Cardiac fibroblast (primary cell): ENCODE measurements at regions not wholly inside any gene's neighbourhood (a gene's known extent, or its start where the extent isn't known, plus 50 kb on each side); places are given as distances from the start of the nearest gene placed in this dataset.
"Not testable (repeated sequence)": the region's sequence is repeated elsewhere in the genome, so short reads cannot be mapped to it uniquely, and the experiment has no call there.

ENCODE experiments used
- DNase-seq, 2 donors: peaks; one replicate each; pipeline versions ENCODE4 v3.0.0 to v3.0.0-alpha.2; 2010; ENCODE audit warnings: low read depth in 2 of 2
- H3K4me3 ChIP-seq, 2 donors: replicated peaks in 1 of 2; 1 replicate in 1 of 2; 2 replicates in 1 of 2; pipeline ENCODE4 v1.5.1; 2011; ENCODE audit warnings: low read depth in 2 of 2, low read length in 2 of 2, mild to moderate bottlenecking in 2 of 2, moderate library complexity in 1 of 2
- CTCF ChIP-seq: IDR thresholded peaks from one replicate; pipeline ENCODE4 v1.5.1; 2011; ENCODE audit warnings: low read depth, mild to moderate bottlenecking, low read length, inconsistent platforms

DNA sequence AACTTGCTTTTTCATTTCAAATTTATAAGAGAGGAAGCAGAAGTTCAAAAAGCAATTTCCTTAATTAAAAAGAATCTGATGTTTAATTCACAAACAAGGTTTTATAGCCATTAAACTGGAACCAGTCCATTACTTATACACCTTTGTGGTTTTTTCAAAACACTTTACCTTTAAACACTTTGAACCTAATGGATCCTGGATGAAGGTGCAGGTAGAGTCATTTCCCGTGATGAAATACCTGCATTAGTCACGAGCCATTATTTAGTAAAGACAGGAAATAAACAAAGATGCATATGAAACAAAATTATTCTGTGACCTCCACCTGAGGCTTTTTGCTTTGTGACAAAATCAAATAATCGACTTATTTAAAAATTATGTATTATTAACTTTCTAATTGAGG is 341.7 kb upstream of the UBE2E2 start:
- TF ChIP-seq CTCF = no peak
- DNase-seq = no peak
- H3K4me3 ChIP-seq = no peak overlapping the region

DNA sequence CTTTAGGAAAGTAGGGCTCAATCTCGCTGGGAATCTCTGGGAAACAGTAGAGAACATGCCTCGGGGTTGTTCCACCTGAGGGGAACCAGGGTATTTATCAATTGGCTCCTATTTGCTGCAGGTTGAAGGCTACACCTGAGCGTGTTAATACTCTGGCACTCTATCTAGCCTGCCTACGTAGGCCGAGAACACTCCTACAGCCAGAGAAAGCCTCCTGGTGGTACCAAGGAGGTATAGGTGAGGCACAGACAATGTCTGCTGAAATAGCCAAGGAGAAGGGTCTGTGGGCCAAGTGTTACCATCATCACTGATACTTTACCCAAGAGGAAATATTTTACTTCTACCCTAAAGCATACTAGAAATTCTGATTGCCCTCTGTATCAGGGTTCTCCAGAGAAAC is 341.0 kb upstream of the UBE2E2 start:
- DNase-seq = no peak
- no peak for TF ChIP-seq CTCF
- no peak overlapping the region for H3K4me3 ChIP-seq

GRCh38 chr3:22882834-22883233 is 320.3 kb upstream of the UBE2E2 start:
- DNase-seq, H3K4me3 ChIP-seq: not testable (repeated sequence)

- no peak for DNase-seq
- no peak overlapping the region for H3K4me3 ChIP-seq
- TF ChIP-seq CTCF = no peak
These were observed 318.1 kb upstream of the UBE2E2 start for GRCh38 chr3:22885039-22885438.

DNA sequence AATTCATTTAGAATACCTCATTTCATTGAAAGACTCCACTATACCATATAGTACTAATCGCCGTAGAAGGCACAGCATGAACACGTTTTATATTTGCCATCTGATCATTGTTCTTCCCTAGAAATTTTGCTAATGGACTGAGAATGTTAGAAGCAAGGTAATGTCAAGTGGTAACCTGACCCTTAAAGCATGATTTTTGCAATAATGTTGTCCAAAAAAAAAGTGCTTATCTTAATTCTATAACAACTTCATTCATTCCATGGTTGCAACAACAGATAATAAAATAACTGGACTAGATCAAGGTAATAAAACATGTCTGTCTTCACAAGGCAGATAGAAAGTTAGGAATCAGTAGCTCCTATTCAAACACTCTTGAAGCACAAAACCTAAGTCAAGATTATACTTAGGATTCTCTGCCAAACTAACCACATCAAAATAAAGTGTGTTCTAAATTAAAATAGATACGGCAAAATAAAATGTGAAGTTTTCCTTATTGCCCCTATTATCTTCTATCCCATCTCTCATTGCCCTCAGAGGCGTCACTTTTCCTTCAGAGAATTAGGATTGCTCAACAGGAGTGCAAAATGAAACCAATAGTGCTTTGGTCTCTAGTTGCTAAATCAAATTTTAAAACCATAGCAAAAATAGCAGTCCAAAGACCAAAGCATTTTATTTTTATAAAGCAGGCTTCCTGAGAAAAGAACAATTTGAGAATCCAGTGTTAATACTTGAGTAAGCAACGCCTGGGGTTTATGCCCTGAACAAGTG is 317.4 kb upstream of the UBE2E2 start:
- DNase-seq = no peak
- no peak overlapping the region for H3K4me3 ChIP-seq
- TF ChIP-seq CTCF = no peak

DNA sequence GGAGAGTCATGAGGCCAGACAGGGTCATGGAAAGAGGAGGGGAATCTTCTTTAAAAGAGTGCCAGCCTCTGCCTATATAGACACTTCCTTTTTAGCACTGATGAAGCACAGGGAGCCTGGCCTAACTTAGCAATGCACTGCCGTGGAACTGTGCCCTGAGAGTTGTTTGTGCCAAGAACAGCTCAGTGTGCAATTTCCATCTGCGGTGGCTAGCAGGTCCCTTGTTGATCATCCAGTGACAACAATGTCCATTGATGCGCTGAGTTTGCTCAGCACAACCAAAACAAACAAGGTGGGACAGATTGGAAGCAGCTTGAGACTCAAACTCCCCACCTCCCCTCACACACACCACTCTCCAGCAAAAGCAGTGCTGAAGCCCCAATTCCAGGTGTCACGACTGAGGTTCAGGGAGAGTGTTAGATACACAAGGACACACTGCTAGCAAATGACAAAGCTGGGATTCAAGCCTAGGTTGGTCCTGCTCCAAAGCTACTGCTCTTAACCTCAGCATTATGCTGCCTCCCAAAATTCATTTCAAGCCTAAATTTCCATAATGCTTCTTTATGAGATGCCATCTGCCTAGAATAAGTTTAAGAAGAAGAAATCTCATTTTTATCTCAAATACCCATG is 316.6 kb upstream of the UBE2E2 start:
- DNase-seq = no peak
- TF ChIP-seq CTCF = no peak
- H3K4me3 ChIP-seq = no peak overlapping the region

DNA sequence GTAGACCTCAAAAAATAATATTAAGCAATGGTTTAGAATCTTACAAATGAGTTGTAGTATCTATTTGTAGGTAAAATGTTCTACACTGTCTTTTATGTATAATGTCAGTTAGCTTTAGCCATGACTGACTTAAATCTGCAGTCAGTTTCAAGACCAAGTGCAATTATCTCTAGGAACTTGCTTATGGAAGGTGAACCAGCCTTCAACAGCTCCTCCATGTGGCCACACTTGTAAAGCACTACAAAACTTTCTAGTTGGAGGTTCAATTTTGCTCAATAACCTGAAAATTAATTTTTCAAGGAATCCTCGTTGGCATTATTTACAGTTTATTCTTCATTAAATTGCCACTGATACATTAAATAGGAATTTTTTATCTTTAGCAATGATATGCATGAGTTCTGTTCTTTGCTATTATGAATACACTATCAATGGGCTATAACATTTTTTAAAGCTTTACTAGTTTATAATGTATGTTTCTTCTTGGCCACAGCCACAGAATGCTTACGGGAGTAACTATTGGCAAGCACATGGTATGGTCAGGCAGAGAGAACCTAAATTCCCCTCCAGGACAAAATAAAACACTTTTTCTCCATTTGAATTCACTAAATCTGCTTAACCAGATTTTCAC is 315.3 kb upstream of the UBE2E2 start:
- H3K4me3 ChIP-seq = no peak overlapping the region
- peak; percentile 75 for TF ChIP-seq CTCF
- peak; percentile 45 to 66 for DNase-seq
